HG02759 (cell line): ENCODE measurements at regions not wholly inside any gene's neighbourhood (a gene's known extent, or its start where the extent isn't known, plus 50 kb on each side); places are given as distances from the start of the nearest gene placed in this dataset.
"Not testable (repeated sequence)": the region's sequence is repeated elsewhere in the genome, so short reads cannot be mapped to it uniquely, and the experiment has no call there.

Experiments used
- ATAC-seq: cut with Tn5 transposase; IDR thresholded peaks from one replicate; pipeline ENCODE4 v1.9.1; 2021; ENCODE audit warnings: mild to moderate bottlenecking, moderate library complexity; ENCODE audit not compliant: unreplicated experiment

DNA sequence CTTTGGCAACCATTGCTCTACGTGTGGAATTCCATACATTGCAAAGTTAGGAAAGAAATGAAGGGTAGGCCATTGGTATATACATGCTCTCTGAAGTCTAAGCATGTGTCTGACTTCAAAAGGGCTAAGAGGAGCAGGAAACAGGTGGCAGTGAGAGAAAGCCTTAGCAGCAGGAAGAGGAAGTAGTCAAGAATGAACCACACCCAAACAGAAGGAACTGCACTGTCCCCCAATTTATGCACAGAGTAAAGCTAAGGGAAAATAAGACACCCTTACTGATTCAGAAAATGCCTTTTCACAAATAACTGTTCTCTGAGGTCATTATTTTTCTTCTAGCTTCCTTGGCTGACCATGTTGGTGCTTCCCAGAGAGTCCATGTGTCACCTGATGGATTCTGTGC, 575.4 kb downstream of the NTRK3 start:
- ATAC-seq = no peak

DNA sequence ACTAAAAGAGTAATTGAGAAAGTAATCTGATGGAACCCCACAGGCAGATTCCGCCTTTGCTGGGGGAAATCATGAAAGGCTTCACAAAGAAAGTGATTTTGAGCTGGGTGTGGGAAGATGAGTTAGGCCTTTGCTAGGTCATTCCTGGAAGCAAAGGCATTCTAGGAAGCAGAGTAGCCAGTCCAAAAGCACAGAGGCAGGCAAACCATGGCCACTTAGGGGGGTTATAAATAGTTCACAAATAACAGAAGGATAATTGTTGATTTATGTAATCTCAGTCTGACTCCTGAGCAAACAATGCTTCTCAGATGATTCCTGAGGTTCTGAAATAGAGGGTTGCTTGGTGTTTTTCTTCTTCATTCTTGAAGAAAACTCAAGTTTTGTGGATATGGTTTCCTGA, 576.3 kb downstream of the NTRK3 start:
- no peak for ATAC-seq

DNA sequence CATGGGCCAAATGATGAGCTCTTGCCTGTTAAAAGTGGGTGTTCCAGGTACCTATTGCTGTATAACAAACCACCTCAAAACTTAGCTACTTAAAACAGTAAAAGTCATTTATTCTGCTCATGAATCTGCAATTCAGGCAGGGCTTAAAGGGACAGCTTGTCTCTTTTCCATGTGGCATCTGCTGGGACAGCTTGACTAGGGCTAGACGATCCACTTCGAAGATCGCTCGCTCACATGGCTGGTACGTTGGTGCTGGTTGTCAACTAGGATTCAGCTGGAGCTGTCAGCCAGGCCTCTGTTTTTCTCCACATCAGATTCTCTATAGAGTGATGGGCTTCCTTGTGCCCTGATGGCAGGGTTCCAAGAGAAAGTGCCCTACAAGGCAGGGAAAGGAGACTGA, 581.3 kb downstream of the NTRK3 start:
- ATAC-seq = no peak

DNA sequence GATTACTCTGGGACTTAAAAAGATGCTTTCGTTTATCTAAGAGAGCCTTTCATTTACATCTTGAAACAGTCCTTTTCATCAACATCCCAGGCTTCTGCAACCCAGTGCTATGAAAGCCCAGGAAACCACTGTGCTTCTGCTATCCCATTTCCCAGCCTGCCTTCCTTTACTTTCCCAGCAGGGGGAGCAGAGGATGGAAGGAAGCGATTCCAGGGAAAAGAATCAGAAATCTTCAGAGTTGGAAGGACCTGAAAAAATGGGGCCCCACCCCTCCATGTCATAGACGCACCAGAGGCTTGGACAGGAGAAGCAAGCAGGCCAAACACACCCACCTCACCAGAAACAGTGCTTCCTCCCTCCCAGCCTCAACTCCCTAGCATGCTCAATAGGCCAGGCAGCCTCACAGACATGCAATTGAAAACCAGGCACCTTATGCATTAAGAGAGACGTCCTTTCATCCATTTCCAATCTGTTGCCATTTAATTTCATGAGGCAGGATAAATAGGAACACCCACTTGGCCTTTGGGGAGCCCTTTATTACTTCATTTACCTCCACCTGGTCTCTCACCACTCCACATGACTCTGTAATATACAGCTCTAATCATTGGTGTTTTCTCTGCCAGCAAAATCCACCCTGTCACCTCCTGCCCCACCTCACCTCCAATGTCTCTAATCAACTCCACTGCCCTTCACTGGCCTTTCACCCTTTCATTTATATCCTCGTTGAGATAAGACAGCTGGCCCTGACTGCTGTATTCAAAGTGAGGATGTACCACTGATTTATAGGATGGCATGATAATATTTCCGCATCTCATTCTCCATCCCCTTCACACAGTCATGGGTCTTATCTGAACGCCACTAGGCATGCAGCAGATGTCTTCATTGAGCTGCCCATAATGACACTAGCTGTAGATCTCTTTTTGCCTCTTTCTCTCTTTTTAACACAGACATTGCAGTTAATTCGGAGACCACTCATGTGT, 583.9 kb downstream of the NTRK3 start:
- no peak for ATAC-seq

DNA sequence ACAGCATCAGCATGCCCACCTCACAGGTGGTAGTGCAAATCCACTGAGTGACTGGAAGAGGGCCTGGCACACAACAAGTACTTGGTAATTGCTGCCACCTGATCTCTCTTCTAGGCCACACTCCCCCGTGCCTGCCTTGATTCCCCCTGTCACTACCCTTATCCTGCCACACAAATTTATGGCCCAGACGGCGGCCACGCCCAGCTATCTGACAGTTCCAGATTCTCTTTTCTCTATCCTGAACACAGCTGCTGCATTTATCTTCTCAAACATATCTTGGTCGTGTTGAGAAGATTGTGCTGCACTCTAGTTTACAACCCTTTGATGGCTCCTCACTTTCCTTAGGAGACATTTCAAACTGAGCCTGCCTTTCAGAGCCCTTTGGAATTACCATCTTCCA, 585.2 kb downstream of the NTRK3 start:
- ATAC-seq = no peak

DNA sequence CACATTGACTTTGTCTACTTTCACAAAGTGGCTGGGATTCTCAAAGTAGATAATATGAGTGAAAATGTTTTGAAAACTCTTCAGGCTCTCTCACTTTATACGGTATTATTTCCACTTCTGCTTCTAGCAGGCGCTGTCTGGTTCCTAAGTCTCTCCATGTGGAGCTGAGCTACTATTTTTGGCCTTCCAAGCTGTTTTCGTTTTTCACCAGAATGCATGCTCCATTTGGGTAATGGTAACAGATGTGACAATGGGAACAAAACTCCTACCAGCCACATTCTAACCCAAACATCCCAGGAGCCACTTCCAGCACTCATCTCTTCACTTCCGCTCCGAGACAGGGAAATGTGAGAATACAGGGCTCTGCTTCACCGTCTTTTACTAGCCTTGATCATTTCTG, 586.7 kb downstream of the NTRK3 start:
- no peak for ATAC-seq

DNA sequence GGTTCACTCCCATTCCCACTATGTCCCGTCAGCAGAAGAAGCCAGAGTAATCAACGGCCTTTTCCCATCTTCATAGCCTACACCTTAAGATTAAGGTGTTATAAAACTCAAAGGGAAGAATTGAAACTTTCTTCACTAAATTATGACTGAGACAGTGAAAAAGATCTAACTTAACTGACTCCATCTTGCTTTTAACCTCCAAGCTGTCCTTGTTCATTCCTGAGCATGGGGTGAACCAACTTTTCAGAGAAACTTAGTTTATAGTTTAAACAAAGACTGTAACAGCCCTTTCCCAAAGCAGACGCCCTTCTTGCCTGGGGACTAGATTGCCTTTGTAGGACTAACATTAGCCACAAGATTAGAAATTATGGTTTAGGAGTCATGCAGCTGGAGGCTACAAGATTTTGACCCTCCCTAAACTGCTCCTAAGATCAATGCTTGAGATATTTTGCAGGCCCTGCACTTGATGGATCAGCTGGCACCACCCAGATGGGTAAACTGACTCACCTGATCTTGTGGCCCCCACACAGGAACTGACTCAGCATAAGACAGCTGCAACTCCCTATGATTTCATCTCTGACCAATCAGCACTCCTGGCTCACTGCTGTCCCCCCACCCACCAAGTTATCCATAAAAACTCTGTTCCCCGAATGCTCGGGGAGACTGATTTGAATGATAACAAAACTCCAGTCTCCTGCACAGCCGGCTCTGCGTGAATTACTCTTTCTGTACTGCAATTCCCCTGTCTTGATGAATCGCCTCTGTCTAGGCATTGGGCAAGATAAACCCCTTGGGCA, 587.6 kb downstream of the NTRK3 start:
- ATAC-seq = not testable (repeated sequence)

DNA sequence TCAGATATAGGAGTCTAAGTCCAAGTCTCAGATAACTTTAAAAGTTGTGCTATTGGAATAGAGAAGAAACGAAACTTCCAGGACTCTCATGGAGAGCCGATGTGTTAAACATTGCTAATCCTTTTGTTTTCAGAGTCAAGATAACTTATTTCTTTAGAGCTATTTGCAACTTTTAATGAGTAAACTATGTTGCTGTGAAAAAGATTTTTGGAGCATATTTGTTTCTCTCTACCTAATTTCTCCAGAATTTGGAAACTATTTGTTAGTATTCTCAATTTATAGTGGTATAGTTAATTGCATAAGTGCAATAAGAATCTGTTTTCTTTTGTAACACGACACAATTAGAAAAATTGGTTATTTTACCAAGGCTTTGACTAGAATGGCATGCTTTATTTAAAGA, 588.9 kb downstream of the NTRK3 start:
- ATAC-seq = no peak

DNA sequence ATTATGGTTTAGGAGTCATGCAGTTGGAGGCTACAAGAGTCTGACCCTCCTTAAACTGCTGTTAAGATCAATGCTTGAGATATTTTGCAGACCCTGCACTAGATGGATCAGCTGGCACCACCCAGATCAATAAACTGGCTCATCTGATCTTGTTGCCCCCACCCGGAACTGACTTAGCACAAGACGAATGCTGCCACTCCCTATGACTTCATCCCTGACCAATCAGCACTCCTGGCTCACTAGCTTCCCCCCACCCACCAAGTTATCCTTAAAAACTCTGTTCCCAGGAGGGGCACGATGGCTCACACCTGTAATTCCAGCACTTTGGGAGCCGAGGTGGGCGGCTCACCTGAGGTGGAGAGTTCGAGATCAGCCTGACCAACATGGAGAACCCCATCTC, 594.0 kb downstream of the NTRK3 start:
- no peak for ATAC-seq

DNA sequence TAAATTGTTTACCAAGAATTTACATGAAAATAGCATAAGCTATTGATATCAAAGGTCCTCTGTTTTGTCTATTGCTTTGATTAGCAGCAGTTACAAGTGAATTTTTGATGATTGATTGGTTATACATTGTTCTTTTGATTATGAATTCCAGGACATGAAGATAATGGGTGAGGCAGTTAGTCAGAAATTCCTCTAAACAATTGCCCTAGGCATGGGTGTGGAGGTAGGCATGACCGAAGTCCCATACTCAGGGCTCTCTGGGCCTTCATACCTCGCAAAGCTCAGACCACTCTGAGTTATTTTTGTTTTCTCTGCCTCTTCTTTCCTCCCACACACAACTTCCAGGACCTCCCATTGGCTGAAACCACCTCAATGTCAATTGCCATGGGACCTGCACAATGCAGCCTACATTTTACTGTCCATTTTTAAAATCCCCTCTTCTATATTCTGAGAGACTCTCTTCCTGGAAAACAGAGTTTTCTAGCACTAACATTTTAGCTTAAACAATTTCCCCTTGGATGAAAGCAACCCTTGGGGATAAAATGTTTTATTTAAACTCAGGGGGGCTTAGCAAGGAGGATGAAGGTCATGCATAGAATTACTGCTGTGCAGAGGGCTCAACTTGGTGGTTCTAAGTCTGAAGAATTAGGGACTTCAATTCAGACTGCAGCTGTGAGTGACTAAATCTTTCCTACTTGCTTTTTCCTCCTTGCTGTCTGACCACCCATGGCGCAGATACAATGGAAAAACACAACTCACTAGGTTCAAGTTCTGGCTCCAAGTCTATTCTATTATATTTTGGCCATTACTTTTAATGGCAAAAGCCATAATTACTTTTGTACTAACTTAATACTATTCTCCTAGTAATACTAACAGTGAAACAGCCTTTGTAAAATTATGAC, 594.8 kb downstream of the NTRK3 start:
- ATAC-seq = no peak

DNA sequence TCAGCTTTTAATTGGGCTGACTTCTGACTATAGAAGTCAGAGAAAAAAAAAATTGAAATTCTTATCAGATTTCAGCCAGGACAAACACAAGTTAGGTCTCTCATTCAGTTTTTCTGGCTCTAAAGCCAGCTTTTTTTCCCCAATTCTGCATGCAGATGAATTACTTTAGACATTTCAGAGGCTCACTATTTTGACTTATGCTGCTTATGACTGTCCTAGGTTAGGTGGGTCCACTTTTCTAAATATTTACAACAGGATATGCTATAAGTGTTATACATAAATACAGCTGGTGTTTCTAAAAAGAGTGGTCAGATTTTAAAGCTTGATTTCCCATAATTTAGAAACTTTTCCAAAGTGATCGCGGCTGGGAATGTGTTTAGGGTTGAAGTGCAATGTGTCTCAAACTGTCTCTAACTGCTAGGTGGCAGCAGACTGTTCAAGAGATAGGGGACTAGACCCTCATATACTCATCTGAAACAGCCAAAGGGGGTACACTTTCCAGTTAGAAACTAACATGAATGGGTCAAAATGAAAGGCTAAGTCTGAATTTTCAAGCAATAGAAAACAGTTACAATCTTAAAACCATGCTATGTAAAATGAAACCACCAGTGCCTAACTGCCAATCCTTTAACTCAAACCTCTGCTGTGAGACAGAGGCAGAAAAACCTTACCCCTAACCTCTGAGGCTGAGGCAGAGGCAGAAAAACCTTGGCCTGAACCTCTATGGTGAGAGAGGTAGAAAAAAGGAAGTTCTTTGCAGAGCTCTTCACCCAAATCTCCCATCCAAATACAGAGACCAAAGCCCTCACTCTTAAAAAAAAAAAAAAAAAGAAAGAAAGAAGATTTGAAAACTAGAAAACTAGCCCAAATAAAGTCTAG, 596.0 kb downstream of the NTRK3 start:
- ATAC-seq = no peak

DNA sequence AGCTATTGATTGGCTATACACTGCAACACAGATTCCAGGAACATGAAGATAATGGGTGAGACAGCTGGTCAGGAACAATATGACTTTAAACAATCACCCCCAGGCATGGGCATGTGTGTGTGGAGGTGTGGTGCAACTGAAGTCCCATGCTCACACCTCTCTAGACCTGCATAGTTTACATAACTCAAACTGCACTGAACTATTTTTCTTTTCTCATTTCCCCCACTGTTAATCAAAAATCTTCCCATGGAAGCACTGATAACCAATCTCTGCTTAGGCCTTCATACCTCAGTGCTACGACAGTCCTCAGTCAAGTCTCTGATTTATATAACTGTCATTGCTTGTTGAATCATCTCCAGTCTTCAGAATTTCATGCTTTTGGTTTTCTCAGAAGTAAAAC, 600.2 kb downstream of the NTRK3 start:
- no peak for ATAC-seq

DNA sequence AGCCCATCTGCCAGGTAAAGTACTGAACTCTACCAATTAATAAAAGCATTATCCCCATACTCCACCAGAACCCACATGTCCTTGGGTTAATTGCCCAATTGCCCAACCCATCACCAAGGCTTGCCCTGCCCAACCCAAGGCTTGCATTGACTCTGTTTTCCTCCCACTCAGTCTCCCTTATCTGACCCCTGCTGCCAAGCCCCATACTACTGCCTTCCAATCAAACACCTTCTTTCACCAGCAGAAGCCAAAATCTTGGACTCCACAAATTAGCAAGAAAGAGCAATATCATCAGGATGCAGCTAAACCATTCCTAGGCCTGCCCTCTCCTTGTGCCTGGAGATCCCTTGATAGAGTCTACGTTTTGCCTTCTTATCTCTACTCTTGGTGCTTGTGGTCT, 602.9 kb downstream of the NTRK3 start:
- no peak for ATAC-seq

DNA sequence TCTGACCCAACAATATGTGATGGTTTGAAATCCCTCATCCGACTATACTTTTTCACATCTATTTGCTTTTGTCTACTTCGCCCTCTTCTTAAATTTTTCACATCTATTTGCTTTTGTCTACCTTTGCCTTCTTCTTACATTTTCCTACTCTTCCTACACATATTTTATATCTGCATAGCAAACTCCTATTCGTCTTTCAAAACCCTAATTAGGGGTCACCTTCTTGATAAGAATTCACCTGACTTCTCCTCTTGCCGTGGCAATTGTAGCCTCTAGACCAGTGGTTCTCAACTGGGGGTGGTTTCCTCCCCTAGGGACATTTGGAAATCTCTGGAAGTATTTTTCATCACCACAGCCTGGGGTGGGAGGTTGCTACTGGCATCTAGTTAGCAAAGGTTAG, 607.4 kb downstream of the NTRK3 start:
- no peak for ATAC-seq

DNA sequence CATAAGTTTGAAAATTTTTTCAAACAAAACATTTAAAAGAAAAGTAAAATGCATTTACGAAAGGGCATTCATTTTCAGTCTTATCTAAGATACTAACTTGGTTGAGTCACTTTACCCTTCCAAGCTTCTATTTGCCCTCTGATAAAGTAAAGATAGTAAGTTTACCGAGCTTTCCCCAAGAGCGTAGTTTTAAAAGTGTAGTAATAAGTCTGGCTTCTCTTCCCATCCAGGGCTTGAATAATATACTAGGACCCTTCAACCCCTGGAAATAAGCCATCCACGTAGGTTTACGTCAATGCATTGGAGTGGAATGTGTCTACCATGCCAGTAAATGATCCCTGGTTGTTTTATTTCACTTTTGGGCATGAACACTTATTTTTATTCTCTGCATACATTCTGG, 608.3 kb downstream of the NTRK3 start:
- ATAC-seq = no peak

DNA sequence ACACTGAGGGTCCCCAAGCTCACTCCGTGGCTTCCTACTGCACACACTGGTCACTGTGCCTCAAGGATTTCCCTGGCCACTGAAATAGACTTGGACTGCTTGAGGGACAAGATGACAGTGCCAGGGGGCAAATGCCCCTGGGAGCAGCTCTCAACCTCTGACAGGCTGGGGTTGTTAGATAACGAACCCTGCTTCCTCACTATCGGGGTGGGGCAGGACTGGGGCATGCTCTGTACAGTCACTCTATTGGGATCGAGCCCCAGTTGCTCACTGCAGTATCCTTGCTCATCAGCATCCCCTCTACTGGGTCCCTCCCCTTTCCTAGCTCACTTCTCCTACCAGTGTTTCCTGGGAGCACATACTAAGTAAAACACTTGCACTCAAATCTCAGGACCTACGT, 610.8 kb downstream of the NTRK3 start:
- ATAC-seq = no peak

DNA sequence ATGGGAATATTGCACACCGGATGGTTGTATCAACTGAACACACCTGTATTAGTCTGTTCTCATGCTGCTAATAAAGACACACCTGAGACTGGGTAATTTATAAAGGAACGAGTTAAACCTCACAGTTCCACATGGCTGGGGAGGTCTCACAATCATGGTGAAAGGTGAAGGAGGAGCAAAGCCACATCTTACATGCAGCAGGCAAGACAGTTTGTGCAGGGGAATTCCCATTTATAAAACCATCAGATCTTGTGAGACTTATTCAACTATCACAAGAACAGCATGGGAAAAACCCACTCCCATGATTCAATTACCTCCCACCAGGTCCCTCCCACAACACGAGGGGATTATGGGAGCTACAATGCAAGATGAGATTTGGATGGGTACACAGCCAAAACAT, 613.5 kb downstream of the NTRK3 start:
- ATAC-seq = not testable (repeated sequence)

DNA sequence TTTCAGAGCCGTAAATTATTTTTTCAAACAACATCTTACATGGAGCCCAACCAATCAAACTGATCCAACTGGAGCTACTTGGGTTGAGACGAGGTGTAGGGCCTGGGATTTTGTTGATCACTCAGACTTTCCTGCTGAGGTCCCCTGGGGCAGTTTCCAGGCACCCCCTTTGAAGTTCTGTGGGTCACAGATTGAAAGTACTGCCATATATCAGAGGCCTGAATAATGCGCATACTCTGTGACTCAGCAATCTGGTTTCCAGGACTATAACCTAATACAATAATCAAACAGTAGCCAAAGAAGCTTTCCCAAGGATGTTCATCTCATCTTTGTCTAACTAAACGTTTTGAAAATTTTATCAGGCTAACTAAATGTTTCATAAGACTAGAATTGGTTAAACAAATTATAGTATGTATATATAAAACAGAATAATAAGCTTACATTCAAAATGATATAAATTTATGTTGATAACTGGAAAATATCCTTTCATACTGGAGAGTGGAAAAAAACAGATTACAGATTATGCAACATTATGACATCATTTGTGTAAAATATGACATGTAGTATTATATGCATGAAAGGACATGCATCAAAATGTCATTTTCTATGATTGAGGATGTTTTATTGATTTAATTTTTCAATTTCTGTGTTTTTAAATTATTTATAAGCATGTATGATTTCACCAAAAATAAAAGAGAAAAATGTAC, 617.1 kb downstream of the NTRK3 start:
- ATAC-seq = no peak

DNA sequence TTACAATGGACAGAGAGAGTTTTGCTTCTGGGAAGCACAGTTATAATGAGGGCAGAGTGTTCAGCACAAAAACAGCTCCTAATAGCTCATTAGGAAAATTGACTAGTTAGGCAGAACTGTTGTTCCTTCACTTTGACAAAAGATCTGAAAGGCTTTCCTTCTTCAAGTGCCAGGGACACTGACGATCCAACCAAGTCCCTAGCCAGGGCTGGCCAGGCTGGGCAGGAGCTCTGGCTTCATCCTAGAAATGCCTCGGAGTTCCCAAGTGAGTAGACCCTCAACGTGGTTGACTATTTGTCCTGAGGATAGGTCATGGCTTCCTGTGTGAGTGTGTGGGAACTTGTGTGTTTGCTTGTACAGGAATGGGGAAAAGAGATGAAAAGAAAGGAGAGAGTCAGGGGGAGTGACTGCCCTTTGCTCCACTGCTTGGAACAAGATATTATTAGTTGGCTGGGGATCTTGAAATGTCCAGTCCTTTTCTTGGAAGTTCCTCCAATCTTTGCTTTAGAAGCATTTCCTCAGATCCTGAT, 617.9 kb downstream of the NTRK3 start:
- no peak for ATAC-seq
